HEK293 (cell line): ENCODE measurements at regions not wholly inside any gene's neighbourhood (a gene's known extent, or its start where the extent isn't known, plus 50 kb on each side); places are given as distances from the start of the nearest gene placed in this dataset.

Experiments
- CTCF ChIA-PET: fragments of 350-600 bp; formaldehyde crosslinking; extraction: SDS; loops from one replicate; lab custom pipeline; 2021; ENCODE audit warnings: antibody characterized with exemption; lab: Yijun Ruan, JAX
- POLR2A ChIA-PET: fragments of 300-600 bp; formaldehyde crosslinking; extraction: SDS; loops from one replicate; lab custom pipeline; 2020; ENCODE audit warnings: antibody characterized with exemption, inconsistent platforms; lab: Yijun Ruan, JAX
- H3K27ac ChIP-seq: fragments of 200-500 bp; sonication (Bioruptor generic); 2 replicates; pipeline ENCODE4 v1.5.1; 2014; ENCODE audit warnings: low read depth, low read length, control low read depth, inconsistent platforms; ENCODE audit errors: extremely low read depth
- H3K36me3 ChIP-seq, 2 experiments: fragments of 200-500 bp in 1 of 2; sonication (Bioruptor generic) in 1 of 2; 1 replicate in 1 of 2; 2 replicates in 1 of 2; pipeline ENCODE4 v1.5.1; 2014 to 2017; ENCODE audit warnings: inconsistent platforms in 2 of 2, low read length in 2 of 2; ENCODE audit not compliant: control insufficient read depth in 2 of 2, insufficient read depth in 1 of 2
- H3K4me1 ChIP-seq: fragments of 200-500 bp; sonication (Bioruptor generic); 2 replicates; pipeline ENCODE4 v1.5.1; 2014; ENCODE audit warnings: mild to moderate bottlenecking, low read length, inconsistent platforms; ENCODE audit not compliant: control insufficient read depth, insufficient read depth
- H3K4me3 ChIP-seq: 2 replicates; pipeline ENCODE4 v1.5.1; 2011; ENCODE audit warnings: low read depth, mild to moderate bottlenecking, control low read depth, low read length, moderate library complexity
- H3K9me3 ChIP-seq: fragments of 200-500 bp; sonication (Bioruptor generic); 2 replicates; pipeline ENCODE4 v1.5.1; 2014; ENCODE audit warnings: low read depth, low read length, inconsistent platforms; ENCODE audit not compliant: control insufficient read depth, insufficient read depth
- GLI4 ChIP-seq: fragments of 450-650 bp; formaldehyde crosslinking; IDR thresholded peaks from 2 replicates; pipeline ENCODE4 v1.5.1; 2016; ENCODE audit warnings: missing biosample characterization, missing genetic modification characterization
- HOXD13 ChIP-seq: sonication (generic); formaldehyde crosslinking; IDR thresholded peaks from 2 replicates; pipeline ENCODE4 v1.8.0; 2022; ENCODE audit warnings: missing genetic modification reagents, borderline replicate concordance
- KLF16 ChIP-seq: fragments of 450-650 bp; formaldehyde crosslinking; IDR thresholded peaks from 2 replicates; pipeline ENCODE4 v1.5.1; 2017; ENCODE audit warnings: missing biosample characterization, missing genetic modification characterization
- ZFP41 ChIP-seq: fragments of 450-650 bp; formaldehyde crosslinking; IDR thresholded peaks from 2 replicates; pipeline ENCODE4 v1.5.1; 2016; ENCODE audit warnings: missing biosample characterization, missing genetic modification characterization, borderline replicate concordance
- ZNF114 ChIP-seq: fragments of 450-650 bp; formaldehyde crosslinking; IDR thresholded peaks from 2 replicates; pipeline ENCODE4 v1.5.0; 2017; ENCODE audit warnings: missing biosample characterization, missing genetic modification characterization
- ZNF121 ChIP-seq: fragments of 450-650 bp; formaldehyde crosslinking; IDR thresholded peaks from 2 replicates; pipeline ENCODE4 v1.5.1; 2016; ENCODE audit warnings: missing biosample characterization, missing genetic modification characterization
- ZNF354C ChIP-seq: fragments of 450-650 bp; formaldehyde crosslinking; IDR thresholded peaks from 2 replicates; pipeline ENCODE4 v1.5.1; 2016; ENCODE audit warnings: missing biosample characterization, missing genetic modification characterization, low read depth, borderline replicate concordance
- ZNF510 ChIP-seq: fragments of 450-650 bp; formaldehyde crosslinking; IDR thresholded peaks from 2 replicates; pipeline ENCODE4 v1.5.1; 2018; ENCODE audit warnings: mild to moderate bottlenecking, missing genetic modification characterization, missing biosample characterization; ENCODE audit not compliant: insufficient replicate concordance
- ZNF521 ChIP-seq: fragments of 450-650 bp; formaldehyde crosslinking; IDR thresholded peaks from 2 replicates; pipeline ENCODE4 v1.5.1; 2017; ENCODE audit warnings: missing biosample characterization, mild to moderate bottlenecking, missing genetic modification characterization
- ZNF600 ChIP-seq: fragments of 450-650 bp; formaldehyde crosslinking; IDR thresholded peaks from 2 replicates; pipeline ENCODE4 v1.5.1; 2016; ENCODE audit warnings: missing biosample characterization, missing genetic modification characterization
- ZNF626 ChIP-seq: fragments of 450-650 bp; sonication (Bioruptor Pico); formaldehyde crosslinking; IDR thresholded peaks from 2 replicates; pipeline ENCODE4 v1.5.1; 2018; ENCODE audit warnings: missing biosample characterization, missing genetic modification characterization, inconsistent platforms
- ZNF654 ChIP-seq: fragments of 450-650 bp; formaldehyde crosslinking; IDR thresholded peaks from 2 replicates; pipeline ENCODE4 v1.5.1; 2016; ENCODE audit warnings: low read depth, missing biosample characterization, missing genetic modification characterization
- TF ChIP-seq, protein P1 (sequence below): fragments of 450-650 bp; formaldehyde crosslinking; IDR thresholded peaks from 2 replicates; pipeline ENCODE4 v1.5.1; 2016; ENCODE audit warnings: missing biosample characterization, missing genetic modification characterization
- TF ChIP-seq, protein P2 (sequence below): fragments of 450-650 bp; formaldehyde crosslinking; IDR thresholded peaks from 2 replicates; pipeline ENCODE4 v1.5.1; 2016; ENCODE audit warnings: missing biosample characterization, missing genetic modification characterization
- TF ChIP-seq, protein P3 (sequence below): fragments of 450-650 bp; formaldehyde crosslinking; IDR thresholded peaks from 2 replicates; pipeline ENCODE4 v1.5.1; 2016; ENCODE audit warnings: missing biosample characterization, missing genetic modification characterization, low read depth
- TF ChIP-seq, protein P4 (sequence below): fragments of 450-650 bp; formaldehyde crosslinking; IDR thresholded peaks from 2 replicates; pipeline ENCODE4 v1.5.1; 2016; ENCODE audit warnings: missing biosample characterization, missing genetic modification characterization

DNA sequence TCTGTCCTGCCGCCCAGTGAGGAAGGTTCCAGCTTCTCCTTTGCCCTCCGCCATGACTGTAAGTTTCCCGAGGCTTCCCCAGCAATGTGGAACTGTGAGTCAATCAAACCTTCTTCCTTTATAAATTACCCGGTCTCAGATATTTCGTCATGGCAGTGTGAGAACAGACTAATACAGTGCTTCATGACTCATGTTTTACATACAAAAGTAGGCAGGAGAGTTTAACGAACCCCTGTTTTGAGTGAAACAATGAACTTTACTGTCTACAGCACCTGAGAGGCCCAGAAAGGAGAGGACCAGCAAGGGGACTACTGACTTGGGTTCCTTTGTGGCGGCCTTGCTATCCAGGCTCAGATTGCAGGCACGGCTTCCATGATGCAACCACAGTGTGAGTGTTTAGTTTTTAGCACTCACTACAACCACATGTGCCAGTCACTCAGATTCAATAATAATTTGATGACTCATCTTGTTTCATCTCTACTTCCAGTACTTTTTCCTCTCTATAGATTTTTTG is 139.1 kb upstream of the CLINT1 start (continued):
- TF ChIP-seq ZNF510 (tag by site-specific recombination) (no peak), ZNF354C (tag by site-specific recombination) (no peak), KLF16 (tag by site-specific recombination) (no peak), GLI4 (tag by site-specific recombination) (no peak), ZFP41 (no peak), HOXD13 (no peak), ZNF114 (tag by site-specific recombination) (no peak), ZNF521 (no peak), ZNF121 (tag by site-specific recombination) (no peak)
- TF ChIP-seq, protein P1, sequence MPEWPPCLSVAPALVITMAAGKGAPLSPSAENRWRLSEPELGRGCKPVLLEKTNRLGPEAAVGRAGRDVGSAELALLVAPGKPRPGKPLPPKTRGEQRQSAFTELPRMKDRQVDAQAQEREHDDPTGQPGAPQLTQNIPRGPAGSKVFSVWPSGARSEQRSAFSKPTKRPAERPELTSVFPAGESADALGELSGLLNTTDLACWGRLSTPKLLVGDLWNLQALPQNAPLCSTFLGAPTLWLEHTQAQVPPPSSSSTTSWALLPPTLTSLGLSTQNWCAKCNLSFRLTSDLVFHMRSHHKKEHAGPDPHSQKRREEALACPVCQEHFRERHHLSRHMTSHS (tag by site-specific recombination) = no peak
- TF ChIP-seq, protein P2, sequence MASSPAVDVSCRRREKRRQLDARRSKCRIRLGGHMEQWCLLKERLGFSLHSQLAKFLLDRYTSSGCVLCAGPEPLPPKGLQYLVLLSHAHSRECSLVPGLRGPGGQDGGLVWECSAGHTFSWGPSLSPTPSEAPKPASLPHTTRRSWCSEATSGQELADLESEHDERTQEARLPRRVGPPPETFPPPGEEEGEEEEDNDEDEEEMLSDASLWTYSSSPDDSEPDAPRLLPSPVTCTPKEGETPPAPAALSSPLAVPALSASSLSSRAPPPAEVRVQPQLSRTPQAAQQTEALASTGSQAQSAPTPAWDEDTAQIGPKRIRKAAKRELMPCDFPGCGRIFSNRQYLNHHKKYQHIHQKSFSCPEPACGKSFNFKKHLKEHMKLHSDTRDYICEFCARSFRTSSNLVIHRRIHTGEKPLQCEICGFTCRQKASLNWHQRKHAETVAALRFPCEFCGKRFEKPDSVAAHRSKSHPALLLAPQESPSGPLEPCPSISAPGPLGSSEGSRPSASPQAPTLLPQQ (tag by site-specific recombination) = no peak
- TF ChIP-seq, protein P3, sequence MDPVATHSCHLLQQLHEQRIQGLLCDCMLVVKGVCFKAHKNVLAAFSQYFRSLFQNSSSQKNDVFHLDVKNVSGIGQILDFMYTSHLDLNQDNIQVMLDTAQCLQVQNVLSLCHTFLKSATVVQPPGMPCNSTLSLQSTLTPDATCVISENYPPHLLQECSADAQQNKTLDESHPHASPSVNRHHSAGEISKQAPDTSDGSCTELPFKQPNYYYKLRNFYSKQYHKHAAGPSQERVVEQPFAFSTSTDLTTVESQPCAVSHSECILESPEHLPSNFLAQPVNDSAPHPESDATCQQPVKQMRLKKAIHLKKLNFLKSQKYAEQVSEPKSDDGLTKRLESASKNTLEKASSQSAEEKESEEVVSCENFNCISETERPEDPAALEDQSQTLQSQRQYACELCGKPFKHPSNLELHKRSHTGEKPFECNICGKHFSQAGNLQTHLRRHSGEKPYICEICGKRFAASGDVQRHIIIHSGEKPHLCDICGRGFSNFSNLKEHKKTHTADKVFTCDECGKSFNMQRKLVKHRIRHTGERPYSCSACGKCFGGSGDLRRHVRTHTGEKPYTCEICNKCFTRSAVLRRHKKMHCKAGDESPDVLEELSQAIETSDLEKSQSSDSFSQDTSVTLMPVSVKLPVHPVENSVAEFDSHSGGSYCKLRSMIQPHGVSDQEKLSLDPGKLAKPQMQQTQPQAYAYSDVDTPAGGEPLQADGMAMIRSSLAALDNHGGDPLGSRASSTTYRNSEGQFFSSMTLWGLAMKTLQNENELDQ = no peak

DNA sequence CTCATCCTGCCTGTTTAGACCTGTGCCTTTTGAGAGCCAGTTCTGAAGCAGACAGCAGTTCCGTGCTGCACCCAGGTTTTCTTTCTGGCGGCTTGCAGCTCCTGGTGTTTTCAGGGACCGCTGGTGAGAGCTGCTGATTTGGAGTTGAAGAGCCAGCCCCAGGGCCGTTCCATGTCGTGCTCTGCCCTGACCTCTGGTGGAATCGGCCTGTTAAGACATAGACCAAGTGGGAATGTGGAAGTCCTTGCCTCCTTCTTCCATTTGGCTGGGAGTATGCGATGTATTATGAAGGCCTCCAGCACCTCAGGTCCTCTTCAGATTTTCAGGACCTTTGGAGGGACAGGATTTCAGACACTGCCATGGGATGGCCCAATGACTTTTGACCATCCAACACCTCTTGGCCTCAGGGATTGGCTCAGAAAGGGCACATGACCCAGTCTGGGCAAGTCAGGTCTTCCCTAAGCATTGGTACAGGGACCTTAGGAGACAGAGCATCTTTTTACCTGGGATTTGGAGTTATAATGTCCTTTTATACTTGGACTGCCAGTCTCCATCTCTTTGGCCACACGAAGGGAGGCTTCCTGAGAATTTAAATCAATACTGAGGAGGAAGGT is 136.1 kb upstream of the CLINT1 start:
- Histone ChIP-seq H3K27ac (no peak overlapping the region), H3K36me3 (no peaks in the 10 kb centered on the region), H3K9me3 (no peaks in the 10 kb centered on the region), H3K4me3 (no peak overlapping the region), H3K4me1 (0 out of 2 replicates have a peak, but pooled peaks cover 2% of the 10 kb centered on the region)
- ChIA-PET CTCF (interaction anchor here (0.6 to 3.3 kb wide), 26 partner anchors 12 to 240 kb away, joined by 3 to 32 read pairs (median 4); no protein-coding TSS in a partner anchor), POLR2A (no interaction called here)
- TF ChIP-seq ZNF600 (tag by site-specific recombination) (0 out of 2 replicates have a peak, but pooled peaks have one; percentile 24), ZNF654 (tag by site-specific recombination) (peak; percentile 69), ZNF626 (no peak)
- TF ChIP-seq, protein P4, sequence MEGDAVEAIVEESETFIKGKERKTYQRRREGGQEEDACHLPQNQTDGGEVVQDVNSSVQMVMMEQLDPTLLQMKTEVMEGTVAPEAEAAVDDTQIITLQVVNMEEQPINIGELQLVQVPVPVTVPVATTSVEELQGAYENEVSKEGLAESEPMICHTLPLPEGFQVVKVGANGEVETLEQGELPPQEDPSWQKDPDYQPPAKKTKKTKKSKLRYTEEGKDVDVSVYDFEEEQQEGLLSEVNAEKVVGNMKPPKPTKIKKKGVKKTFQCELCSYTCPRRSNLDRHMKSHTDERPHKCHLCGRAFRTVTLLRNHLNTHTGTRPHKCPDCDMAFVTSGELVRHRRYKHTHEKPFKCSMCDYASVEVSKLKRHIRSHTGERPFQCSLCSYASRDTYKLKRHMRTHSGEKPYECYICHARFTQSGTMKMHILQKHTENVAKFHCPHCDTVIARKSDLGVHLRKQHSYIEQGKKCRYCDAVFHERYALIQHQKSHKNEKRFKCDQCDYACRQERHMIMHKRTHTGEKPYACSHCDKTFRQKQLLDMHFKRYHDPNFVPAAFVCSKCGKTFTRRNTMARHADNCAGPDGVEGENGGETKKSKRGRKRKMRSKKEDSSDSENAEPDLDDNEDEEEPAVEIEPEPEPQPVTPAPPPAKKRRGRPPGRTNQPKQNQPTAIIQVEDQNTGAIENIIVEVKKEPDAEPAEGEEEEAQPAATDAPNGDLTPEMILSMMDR (tag by site-specific recombination) = peak; percentile 55
